ENCODE measurements at regions not wholly inside any gene's neighbourhood (a gene's known extent, or its start where the extent isn't known, plus 50 kb on each side); places are given as distances from the start of the nearest gene placed in this dataset.

DNA sequence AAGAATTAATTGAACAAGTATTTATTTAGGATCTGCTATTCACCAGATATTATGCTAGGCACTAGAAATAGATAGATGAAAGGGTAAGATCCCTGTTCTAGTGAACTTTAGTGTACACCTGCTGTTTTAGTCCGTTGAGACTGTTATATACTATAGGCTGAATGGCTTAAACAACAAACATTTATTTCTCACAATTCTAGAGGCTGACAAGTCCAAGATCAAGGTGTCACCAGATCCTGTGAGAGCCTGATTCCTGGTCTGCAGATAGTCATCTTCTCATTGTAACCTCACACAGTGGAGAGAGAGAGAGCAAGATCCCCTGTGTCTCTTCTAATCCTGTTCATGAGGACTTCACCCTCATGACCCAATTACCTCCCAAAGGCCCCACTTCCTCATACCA, 281.4 kb upstream of the KCNH8 start:
- Histone ChIP-seq H3K36me3 (ENCODE audit: control insufficient read depth in 2 of 3, insufficient read depth in 3 of 3, low read length in 3 of 3) (no peaks in the 10 kb centered on the region), H3K4me1 (ENCODE audit: control insufficient read depth in 2 of 2, insufficient read depth in 2 of 2, low read length in 2 of 2) (no peaks in the 10 kb centered on the region), H3K27ac (ENCODE audit: low read depth, low read length) (no peak overlapping the region), H3K4me3 (ENCODE audit: low read length) (no peak overlapping the region), H3K9me3 (ENCODE audit: control insufficient read depth in 2 of 3, low read length in 3 of 3) (no peaks in the 10 kb centered on the region), H3K27me3 (ENCODE audit: control insufficient read depth in 2 of 2, insufficient read depth in 2 of 2, low read length in 2 of 2) (no peaks in the 10 kb centered on the region)
- DNase-seq (no peak), ATAC-seq (no peak)
- Mint-ChIP-seq H3K27me3 (peaks cover 0 to 13% (median 4%) of the 10 kb centered on the region in 5 donors), H3K9me3 (peaks cover 0 to 4% (median 0%) of the 10 kb centered on the region in 11 donors), H3K36me3 (peaks cover 0 to 5% (median 0%) of the 10 kb centered on the region in 5 donors), H3K4me1 (peaks cover 0 to 18% (median 12%) of the 10 kb centered on the region in 7 donors), H3K27ac (no peak overlapping the region), H3K4me3 (no peak overlapping the region)
- ChIA-PET POLR2A (no interaction called here), CTCF (no interaction called here)
- intact Hi-C loops (cut with micrococcal nuclease): no loop called here

DNA sequence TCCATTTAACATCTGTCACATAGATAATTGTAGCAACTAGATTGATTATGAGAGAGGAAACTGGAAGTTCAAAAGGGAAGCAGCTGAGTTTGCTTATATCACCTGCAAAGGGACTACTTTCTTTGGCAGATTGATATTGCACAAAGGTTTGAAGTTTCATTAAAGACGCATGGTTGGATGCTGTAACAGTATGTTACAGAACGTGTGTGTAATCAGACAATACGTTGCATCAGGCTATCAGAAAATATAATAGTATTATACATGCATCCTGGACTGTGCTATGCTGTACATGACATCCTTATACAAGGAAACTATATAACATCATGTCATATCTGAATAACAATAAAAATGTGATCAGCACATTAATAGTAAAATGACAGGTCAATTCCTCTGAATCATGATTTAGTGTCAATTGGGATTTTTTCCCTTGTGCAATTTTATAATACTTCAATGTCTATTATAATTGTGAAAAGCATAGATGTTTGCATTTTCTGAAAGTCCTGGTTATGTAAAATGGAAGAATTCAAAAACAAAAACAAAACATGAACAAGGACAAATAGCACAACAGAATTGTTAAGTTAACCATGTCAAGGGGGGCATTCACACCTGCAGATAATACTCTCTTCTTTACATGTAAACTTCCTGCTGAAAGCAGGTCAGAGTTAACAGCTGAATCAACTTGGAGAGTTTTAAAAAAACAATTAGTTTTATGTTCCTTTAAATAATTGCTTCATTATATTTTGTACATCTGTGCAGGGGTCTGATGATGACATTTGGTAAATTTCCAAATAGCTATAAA, 283.2 kb upstream of the KCNH8 start:
- Histone ChIP-seq H3K4me3 (ENCODE audit: low read length) (no peak overlapping the region), H3K36me3 (ENCODE audit: control insufficient read depth in 2 of 3, insufficient read depth in 3 of 3, low read length in 3 of 3) (no peaks in the 10 kb centered on the region), H3K9me3 (ENCODE audit: control insufficient read depth in 2 of 3, low read length in 3 of 3) (no peaks in the 10 kb centered on the region), H3K27ac (ENCODE audit: low read depth, low read length) (no peak overlapping the region), H3K27me3 (ENCODE audit: control insufficient read depth in 2 of 2, insufficient read depth in 2 of 2, low read length in 2 of 2) (no peaks in the 10 kb centered on the region), H3K4me1 (ENCODE audit: control insufficient read depth in 2 of 2, insufficient read depth in 2 of 2, low read length in 2 of 2) (no peaks in the 10 kb centered on the region)
- Mint-ChIP-seq H3K27ac (no peak overlapping the region), H3K4me3 (no peak overlapping the region), H3K9me3 (peaks cover 0 to 4% (median 0%) of the 10 kb centered on the region in 11 donors), H3K36me3 (peaks cover 0 to 4% (median 0%) of the 10 kb centered on the region in 5 donors), H3K27me3 (peaks cover 0 to 13% (median 4%) of the 10 kb centered on the region in 5 donors), H3K4me1 (peaks cover 0 to 12% (median 8%) of the 10 kb centered on the region in 7 donors)
- CTCF ChIA-PET: no interaction called here
- no peak for ATAC-seq
- intact Hi-C loops (cut with micrococcal nuclease): no loop called here
- no peak for DNase-seq
- POLR2A ChIA-PET: no interaction called here

DNA sequence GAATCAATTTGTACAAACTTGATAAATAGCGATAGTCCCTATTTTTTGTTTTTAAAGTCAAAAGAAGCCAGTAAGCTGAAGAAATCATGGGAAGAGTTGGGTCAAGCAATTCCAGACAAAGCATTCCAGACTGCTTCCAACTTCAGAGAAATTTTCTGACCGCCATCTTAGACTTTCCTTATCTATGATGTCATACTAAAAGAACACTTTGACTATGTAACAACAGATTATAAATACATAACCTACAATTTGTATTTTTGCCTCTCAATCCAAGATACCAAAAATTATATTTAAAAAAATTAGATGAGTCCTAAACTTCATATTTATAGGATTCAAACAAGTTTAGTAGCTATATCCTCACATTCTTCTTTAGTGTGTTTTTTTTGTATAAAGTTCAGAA, 286.2 kb upstream of the KCNH8 start:
- POLR2A ChIA-PET: no interaction called here
- Histone ChIP-seq H3K9me3 (ENCODE audit: control insufficient read depth in 2 of 3, low read length in 3 of 3) (no peaks in the 10 kb centered on the region), H3K27me3 (ENCODE audit: control insufficient read depth in 2 of 2, insufficient read depth in 2 of 2, low read length in 2 of 2) (no peaks in the 10 kb centered on the region), H3K27ac (ENCODE audit: low read depth, low read length) (no peak overlapping the region), H3K4me3 (ENCODE audit: low read length) (no peak overlapping the region), H3K4me1 (ENCODE audit: control insufficient read depth in 2 of 2, insufficient read depth in 2 of 2, low read length in 2 of 2) (no peaks in the 10 kb centered on the region), H3K36me3 (ENCODE audit: control insufficient read depth in 2 of 3, insufficient read depth in 3 of 3, low read length in 3 of 3) (no peaks in the 10 kb centered on the region)
- Mint-ChIP-seq H3K36me3 (peaks cover 0 to 4% (median 0%) of the 10 kb centered on the region in 5 donors), H3K27me3 (peaks cover 0 to 16% (median 4%) of the 10 kb centered on the region in 5 donors), H3K4me3 (no peak overlapping the region), H3K4me1 (peaks cover 0 to 3% (median 2%) of the 10 kb centered on the region in 7 donors), H3K9me3 (peaks cover 0 to 4% (median 0%) of the 10 kb centered on the region in 11 donors), H3K27ac (no peak overlapping the region)
- ATAC-seq (no peak), DNase-seq (no peak)
- CTCF ChIA-PET: no interaction called here
- intact Hi-C loops (cut with micrococcal nuclease): no loop called here

DNA sequence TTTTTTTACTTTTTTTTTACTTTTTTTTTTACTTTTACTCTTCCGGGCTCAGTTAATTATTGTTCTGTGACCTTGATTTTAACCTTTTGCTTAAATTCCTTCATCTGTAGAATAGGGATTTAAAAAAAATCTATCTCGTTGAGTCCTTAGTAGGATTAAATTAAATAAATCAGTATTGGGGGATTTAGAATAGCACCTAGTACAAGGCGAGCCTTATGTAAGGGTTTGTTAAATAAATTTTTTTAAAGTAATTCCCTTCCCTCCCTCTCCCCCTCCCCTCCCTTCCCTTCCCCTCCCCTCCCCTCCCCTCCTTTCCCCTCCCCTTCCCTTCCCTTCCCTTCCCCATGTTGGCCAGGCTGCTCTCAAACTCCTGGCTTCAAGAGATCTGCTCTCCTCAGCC, 287.2 kb upstream of the KCNH8 start:
- H3K4me1 ChIP-seq (ENCODE audit: control insufficient read depth in 2 of 2, insufficient read depth in 2 of 2, low read length in 2 of 2): no peaks in the 10 kb centered on the region
- DNase-seq (no peak), ATAC-seq (no peak)
- H3K4me3 ChIP-seq (ENCODE audit: low read length): no peak overlapping the region
- peaks cover 0 to 4% (median 0%) of the 10 kb centered on the region in 5 donors for H3K36me3 Mint-ChIP-seq
- peaks cover 0 to 5% (median 0%) of the 10 kb centered on the region in 11 donors for H3K9me3 Mint-ChIP-seq
- no peaks in the 10 kb centered on the region for H3K36me3 ChIP-seq (ENCODE audit: control insufficient read depth in 2 of 3, insufficient read depth in 3 of 3, low read length in 3 of 3)
- H3K27ac ChIP-seq (ENCODE audit: low read depth, low read length): no peak overlapping the region
- no peak overlapping the region for H3K4me3 Mint-ChIP-seq
- peaks cover 0 to 12% (median 3%) of the 10 kb centered on the region in 7 donors for H3K4me1 Mint-ChIP-seq
- H3K9me3 ChIP-seq (ENCODE audit: control insufficient read depth in 2 of 3, low read length in 3 of 3): no peaks in the 10 kb centered on the region
- ChIA-PET POLR2A (no interaction called here), CTCF (interaction anchor here (0.6 kb wide), 1 partner anchor 453 kb away, joined by 3 read pairs; no protein-coding TSS in a partner anchor)
- no peak overlapping the region for H3K27ac Mint-ChIP-seq
- intact Hi-C loops (cut with micrococcal nuclease): no loop called here
- peaks cover 0 to 18% (median 4%) of the 10 kb centered on the region in 5 donors for H3K27me3 Mint-ChIP-seq
- no peaks in the 10 kb centered on the region for H3K27me3 ChIP-seq (ENCODE audit: control insufficient read depth in 2 of 2, insufficient read depth in 2 of 2, low read length in 2 of 2)

DNA sequence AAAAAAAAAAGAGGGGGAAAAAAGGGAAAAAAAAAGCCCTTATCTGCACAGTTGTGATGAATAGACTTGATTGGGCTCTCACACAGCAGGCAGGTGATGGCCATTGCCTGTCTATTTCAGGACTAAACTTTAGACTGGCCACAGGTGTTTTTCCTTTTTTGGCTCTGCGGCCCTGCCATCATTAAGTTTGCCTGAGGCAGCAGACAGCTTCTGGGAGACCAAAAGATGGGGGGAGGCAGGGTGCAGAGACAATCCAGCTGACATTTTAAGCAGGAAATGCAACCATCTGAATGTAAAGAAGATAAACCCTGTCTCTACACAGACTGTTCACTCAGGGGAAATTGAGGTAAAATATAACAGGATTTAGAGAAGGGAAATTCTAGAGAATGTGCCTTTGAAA, 295.0 kb upstream of the KCNH8 start:
- DNase-seq (no peak), ATAC-seq (no peak)
- H3K9me3 ChIP-seq (ENCODE audit: control insufficient read depth in 2 of 3, low read length in 3 of 3): no peaks in the 10 kb centered on the region
- Mint-ChIP-seq H3K36me3 (peaks cover 0 to 4% (median 0%) of the 10 kb centered on the region in 5 donors), H3K4me3 (no peak overlapping the region), H3K27ac (no peak overlapping the region), H3K4me1 (peaks cover 0 to 18% (median 3%) of the 10 kb centered on the region in 7 donors), H3K27me3 (peaks cover 0 to 8% (median 0%) of the 10 kb centered on the region in 5 donors), H3K9me3 (peaks cover 0 to 5% (median 0%) of the 10 kb centered on the region in 11 donors)
- H3K27me3 ChIP-seq (ENCODE audit: control insufficient read depth in 2 of 2, insufficient read depth in 2 of 2, low read length in 2 of 2): peaks cover 0 to 3% of the 10 kb centered on the region in 2 donors
- POLR2A ChIA-PET: no interaction called here
- CTCF ChIA-PET: no interaction called here
- no peak overlapping the region for H3K4me3 ChIP-seq (ENCODE audit: low read length)
- intact Hi-C loops (cut with micrococcal nuclease): no loop called here
- no peaks in the 10 kb centered on the region for H3K4me1 ChIP-seq (ENCODE audit: control insufficient read depth in 2 of 2, insufficient read depth in 2 of 2, low read length in 2 of 2)
- no peak overlapping the region for H3K27ac ChIP-seq (ENCODE audit: low read depth, low read length)
- no peaks in the 10 kb centered on the region for H3K36me3 ChIP-seq (ENCODE audit: control insufficient read depth in 2 of 3, insufficient read depth in 3 of 3, low read length in 3 of 3)

DNA sequence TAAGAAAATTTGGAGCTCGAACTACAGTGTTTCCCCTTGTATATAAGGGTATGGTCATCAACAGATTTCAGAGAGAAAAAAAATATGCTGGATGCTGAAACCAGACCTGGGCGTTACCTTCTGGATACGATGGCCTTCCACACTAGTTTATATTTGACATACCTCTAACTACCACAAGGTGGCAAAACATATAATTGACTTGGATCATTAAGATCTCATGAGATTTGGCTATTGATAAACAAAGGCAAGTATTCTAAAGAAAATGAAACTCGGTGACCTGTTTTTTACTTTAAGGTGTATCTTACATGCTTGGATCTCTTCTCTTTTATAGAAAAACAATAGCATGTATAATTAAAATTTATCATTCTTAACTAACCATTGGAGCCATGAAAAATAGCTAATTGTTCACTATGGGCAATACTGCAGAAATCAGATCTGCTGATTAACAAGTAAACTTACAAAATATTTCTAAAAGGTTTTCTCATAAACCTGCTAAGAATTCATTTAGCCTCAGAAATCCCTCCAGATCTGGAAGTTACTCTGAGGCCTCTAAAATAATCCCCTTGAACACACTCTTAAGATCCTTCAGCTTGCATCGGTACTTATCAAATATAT, 300.6 kb upstream of the KCNH8 start:
- Mint-ChIP-seq H3K27ac (no peak overlapping the region), H3K9me3 (peaks cover 0 to 4% (median 0%) of the 10 kb centered on the region in 11 donors), H3K4me3 (no peak overlapping the region), H3K36me3 (peaks cover 0 to 3% (median 0%) of the 10 kb centered on the region in 5 donors), H3K4me1 (peaks cover 0 to 32% (median 18%) of the 10 kb centered on the region in 7 donors), H3K27me3 (peaks cover 0 to 8% (median 0%) of the 10 kb centered on the region in 5 donors)
- Histone ChIP-seq H3K27me3 (ENCODE audit: control insufficient read depth in 2 of 2, insufficient read depth in 2 of 2, low read length in 2 of 2) (peaks cover 0 to 3% of the 10 kb centered on the region in 2 donors), H3K4me3 (ENCODE audit: low read length) (no peak overlapping the region), H3K9me3 (ENCODE audit: control insufficient read depth in 2 of 3, low read length in 3 of 3) (no peaks in the 10 kb centered on the region), H3K4me1 (ENCODE audit: control insufficient read depth in 2 of 2, insufficient read depth in 2 of 2, low read length in 2 of 2) (no peaks in the 10 kb centered on the region), H3K27ac (ENCODE audit: low read depth, low read length) (no peak overlapping the region), H3K36me3 (ENCODE audit: control insufficient read depth in 2 of 3, insufficient read depth in 3 of 3, low read length in 3 of 3) (no peaks in the 10 kb centered on the region)
- POLR2A ChIA-PET: no interaction called here
- intact Hi-C loops (cut with micrococcal nuclease): loop anchor here (1.0 to 5.0 kb wide), 2 partner anchors 140 to 141 kb away; no protein-coding TSS in a partner anchor
- CTCF ChIA-PET: interaction anchor here (1.0 kb wide), 1 partner anchor 9 kb away, joined by 3 read pairs; no protein-coding TSS in a partner anchor
- no peak for ATAC-seq
- no peak for DNase-seq
